Astrocyte (in vitro differentiated cells and primary cell): ENCODE measurements at regions not wholly inside any gene's neighbourhood (a gene's known extent, or its start where the extent isn't known, plus 50 kb on each side); places are given as distances from the start of the nearest gene placed in this dataset.

Experiments used
- DNase-seq: peaks from one replicate; pipeline ENCODE4 v3.0.0-alpha.2; 2010; ENCODE audit warnings: low read depth
- FAIRE-seq: peaks from 2 replicates; lab custom pipeline; 2011; peaks lifted over from hg19 to GRCh38; lab: Jason Lieb, UNC
- H2AFZ ChIP-seq: 2 replicates; pipeline ENCODE4 v1.6.0; 2012; ENCODE audit warnings: low read depth, low read length, inconsistent platforms
- H3K27ac ChIP-seq: 2 replicates; pipeline ENCODE4 v1.5.1; 2011; ENCODE audit warnings: low read depth, low read length, inconsistent platforms
- H3K27me3 ChIP-seq: 2 replicates; pipeline ENCODE4 v1.6.0; 2011; ENCODE audit warnings: low read length, inconsistent platforms; ENCODE audit not compliant: insufficient read depth
- H3K36me3 ChIP-seq: 2 replicates; pipeline ENCODE4 v1.5.1; 2011; ENCODE audit warnings: low read length, inconsistent platforms; ENCODE audit not compliant: insufficient read depth
- H3K4me1 ChIP-seq: 2 replicates; pipeline ENCODE4 v1.5.1; 2011; ENCODE audit warnings: low read length, inconsistent platforms; ENCODE audit not compliant: insufficient read depth
- H3K4me2 ChIP-seq: 2 replicates; pipeline ENCODE4 v1.6.0; 2012; ENCODE audit warnings: low read length, inconsistent platforms
- H3K4me3 ChIP-seq: 2 replicates; pipeline ENCODE4 v1.5.1; 2011; ENCODE audit warnings: low read depth, mild to moderate bottlenecking, low read length, inconsistent platforms; ENCODE audit not compliant: insufficient read depth
- H3K79me2 ChIP-seq: 2 replicates; pipeline ENCODE4 v1.6.0; 2012; ENCODE audit warnings: mild to moderate bottlenecking, low read length, inconsistent platforms; ENCODE audit not compliant: insufficient read depth
- H3K9ac ChIP-seq: 2 replicates; pipeline ENCODE4 v1.6.0; 2012; ENCODE audit warnings: mild to moderate bottlenecking, low read length, inconsistent platforms
- H3K9me3 ChIP-seq: 2 replicates; pipeline ENCODE4 v1.5.1; 2012; ENCODE audit warnings: low read depth, mild to moderate bottlenecking, low read length, inconsistent platforms; ENCODE audit not compliant: insufficient read depth
- H4K20me1 ChIP-seq: 2 replicates; pipeline ENCODE4 v1.6.0; 2012; ENCODE audit warnings: low read length, inconsistent platforms; ENCODE audit not compliant: insufficient read depth
- H3K27ac Mint-ChIP-seq: one replicate; pipeline ENCODE4 v1.8.0; 2021; ENCODE audit warnings: mild to moderate bottlenecking, mixed read lengths; ENCODE audit not compliant: unreplicated experiment
- H3K27me3 Mint-ChIP-seq: one replicate; pipeline ENCODE4 v1.8.0; 2021; ENCODE audit warnings: low read depth, mixed read lengths; ENCODE audit not compliant: unreplicated experiment
- H3K36me3 Mint-ChIP-seq: one replicate; pipeline ENCODE4 v1.8.0; 2021; ENCODE audit warnings: low read depth, mixed read lengths; ENCODE audit not compliant: unreplicated experiment
- H3K4me1 Mint-ChIP-seq: one replicate; pipeline ENCODE4 v1.8.0; 2021; ENCODE audit warnings: low read depth, mixed read lengths; ENCODE audit not compliant: unreplicated experiment
- H3K4me3 Mint-ChIP-seq: one replicate; pipeline ENCODE4 v1.8.0; 2021; ENCODE audit warnings: mild to moderate bottlenecking, moderate library complexity, mixed read lengths; ENCODE audit not compliant: unreplicated experiment
- H3K9me3 Mint-ChIP-seq: one replicate; pipeline ENCODE4 v1.8.0; 2021; ENCODE audit warnings: mild to moderate bottlenecking, mixed read lengths; ENCODE audit not compliant: unreplicated experiment
- EZH2 ChIP-seq: IDR thresholded peaks from 2 replicates; pipeline ENCODE4 v1.6.1; 2012; ENCODE audit warnings: mild to moderate bottlenecking, low read length, inconsistent platforms; ENCODE audit not compliant: insufficient read depth
- TF ChIP-seq, protein P1 (sequence below): IDR thresholded peaks from 2 replicates; pipeline ENCODE4 v1.5.1; 2011; ENCODE audit warnings: low read depth, mild to moderate bottlenecking, inconsistent platforms, low read length, moderate library complexity; ENCODE audit not compliant: insufficient read depth

GRCh38 chr5:36768450-36768849 is 108.1 kb upstream of the NIPBL start:
- FAIRE-seq (no peak), DNase-seq (no peak)
- Mint-ChIP-seq H3K27me3 (peaks cover 1% of the 10 kb centered on the region), H3K36me3 (peaks cover 2% of the 10 kb centered on the region), H3K9me3 (peaks cover 5% of the 10 kb centered on the region), H3K4me3 (no peak overlapping the region), H3K27ac (no peak overlapping the region), H3K4me1 (no peaks in the 10 kb centered on the region)
- no peaks in the 10 kb centered on the region for H3K79me2 ChIP-seq
- H3K4me1 ChIP-seq = no peaks in the 10 kb centered on the region
- H3K27ac ChIP-seq = no peak overlapping the region
- no peaks in the 10 kb centered on the region for H3K9me3 ChIP-seq
- no peak overlapping the region for H2AFZ ChIP-seq
- H3K36me3 ChIP-seq = no peaks in the 10 kb centered on the region
- TF ChIP-seq EZH2 = no peak
- TF ChIP-seq, protein P1, sequence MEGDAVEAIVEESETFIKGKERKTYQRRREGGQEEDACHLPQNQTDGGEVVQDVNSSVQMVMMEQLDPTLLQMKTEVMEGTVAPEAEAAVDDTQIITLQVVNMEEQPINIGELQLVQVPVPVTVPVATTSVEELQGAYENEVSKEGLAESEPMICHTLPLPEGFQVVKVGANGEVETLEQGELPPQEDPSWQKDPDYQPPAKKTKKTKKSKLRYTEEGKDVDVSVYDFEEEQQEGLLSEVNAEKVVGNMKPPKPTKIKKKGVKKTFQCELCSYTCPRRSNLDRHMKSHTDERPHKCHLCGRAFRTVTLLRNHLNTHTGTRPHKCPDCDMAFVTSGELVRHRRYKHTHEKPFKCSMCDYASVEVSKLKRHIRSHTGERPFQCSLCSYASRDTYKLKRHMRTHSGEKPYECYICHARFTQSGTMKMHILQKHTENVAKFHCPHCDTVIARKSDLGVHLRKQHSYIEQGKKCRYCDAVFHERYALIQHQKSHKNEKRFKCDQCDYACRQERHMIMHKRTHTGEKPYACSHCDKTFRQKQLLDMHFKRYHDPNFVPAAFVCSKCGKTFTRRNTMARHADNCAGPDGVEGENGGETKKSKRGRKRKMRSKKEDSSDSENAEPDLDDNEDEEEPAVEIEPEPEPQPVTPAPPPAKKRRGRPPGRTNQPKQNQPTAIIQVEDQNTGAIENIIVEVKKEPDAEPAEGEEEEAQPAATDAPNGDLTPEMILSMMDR = no peak
- peaks cover 2% of the 10 kb centered on the region for H3K27me3 ChIP-seq
- H3K4me3 ChIP-seq = no peak overlapping the region
- H3K9ac ChIP-seq = no peak overlapping the region
- no peak overlapping the region for H3K4me2 ChIP-seq
- H4K20me1 ChIP-seq = no peaks in the 10 kb centered on the region

GRCh38 chr5:36769129-36769770 is 107.3 kb upstream of the NIPBL start:
- H3K79me2 ChIP-seq = no peaks in the 10 kb centered on the region
- peaks cover 6% of the 10 kb centered on the region for H3K9me3 Mint-ChIP-seq
- no peak overlapping the region for H3K4me2 ChIP-seq
- no peak overlapping the region for H3K27ac ChIP-seq
- no peak overlapping the region for H2AFZ ChIP-seq
- no peak overlapping the region for H3K9ac ChIP-seq
- H3K4me1 Mint-ChIP-seq = no peaks in the 10 kb centered on the region
- H3K27ac Mint-ChIP-seq = no peak overlapping the region
- no peaks in the 10 kb centered on the region for H4K20me1 ChIP-seq
- H3K36me3 ChIP-seq = no peaks in the 10 kb centered on the region
- H3K27me3 ChIP-seq = peaks cover 2% of the 10 kb centered on the region
- peaks cover 3% of the 10 kb centered on the region for H3K27me3 Mint-ChIP-seq
- no peak for FAIRE-seq
- peaks cover 2% of the 10 kb centered on the region for H3K36me3 Mint-ChIP-seq
- no peak for DNase-seq
- no peaks in the 10 kb centered on the region for H3K9me3 ChIP-seq
- TF ChIP-seq, protein P1 = no peak
- TF ChIP-seq EZH2 = no peak
- no peak overlapping the region for H3K4me3 ChIP-seq
- no peaks in the 10 kb centered on the region for H3K4me1 ChIP-seq
- H3K4me3 Mint-ChIP-seq = no peak overlapping the region

DNA sequence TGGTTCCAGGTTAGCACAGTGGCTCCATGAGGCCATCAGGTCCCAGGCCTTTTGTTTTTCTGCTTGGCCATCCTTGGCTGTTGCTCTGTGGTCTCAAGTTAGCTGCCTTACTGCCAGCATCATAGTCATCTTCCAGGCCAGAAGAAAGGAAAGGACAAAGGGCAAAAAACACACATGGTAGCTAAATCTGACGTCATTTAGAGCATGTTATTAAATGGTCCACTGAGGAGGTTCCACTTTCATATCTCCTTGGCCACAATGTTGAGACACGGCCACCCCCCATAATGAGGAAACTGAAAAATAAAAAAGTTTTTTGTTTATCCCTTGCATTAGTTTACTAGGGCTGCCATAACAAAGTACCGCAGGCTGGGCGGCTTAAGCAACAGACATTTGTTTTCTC is 106.4 kb upstream of the NIPBL start:
- DNase-seq = no peak
- Histone ChIP-seq H3K9ac (no peak overlapping the region), H3K4me1 (no peaks in the 10 kb centered on the region), H3K4me3 (no peak overlapping the region), H2AFZ (no peak overlapping the region), H3K9me3 (no peaks in the 10 kb centered on the region), H3K27ac (no peak overlapping the region), H4K20me1 (no peaks in the 10 kb centered on the region), H3K27me3 (peaks cover 2% of the 10 kb centered on the region), H3K79me2 (no peaks in the 10 kb centered on the region), H3K4me2 (no peak overlapping the region), H3K36me3 (no peaks in the 10 kb centered on the region)
- Mint-ChIP-seq H3K27ac (no peak overlapping the region), H3K36me3 (peaks cover 2% of the 10 kb centered on the region), H3K27me3 (peaks cover 3% of the 10 kb centered on the region), H3K4me3 (no peak overlapping the region), H3K9me3 (peaks cover 6% of the 10 kb centered on the region), H3K4me1 (no peaks in the 10 kb centered on the region)
- TF ChIP-seq EZH2 = no peak
- TF ChIP-seq, protein P1 = no peak
- FAIRE-seq = no peak
